Right atrium auricular region (tissue), 2 donors: ENCODE measurements at regions not wholly inside any gene's neighbourhood (a gene's known extent, or its start where the extent isn't known, plus 50 kb on each side); places are given as distances from the start of the nearest gene placed in this dataset.
"Not testable (repeated sequence)": the region's sequence is repeated elsewhere in the genome, so short reads cannot be mapped to it uniquely, and the experiment has no call there.

Source experiments
- DNase-seq: peaks from one replicate; pipeline ENCODE4 v3.0.0-alpha.2; 2019; ENCODE audit warnings: low spot score
- H3K27ac ChIP-seq, 2 donors: fragments of 200-600 bp; sonication (generic); 1 replicate in 1 of 2; 2 replicates in 1 of 2; pipeline ENCODE4 v1.5.1; 2016 to 2019
- H3K27me3 ChIP-seq, 2 donors: fragments of 200-600 bp; sonication (generic); one replicate each; pipeline versions ENCODE4 v1.5.1 to v1.6.0; 2017 to 2019
- H3K36me3 ChIP-seq: fragments of 200-600 bp; sonication (generic); one replicate; pipeline ENCODE4 v1.5.1; 2016
- H3K4me1 ChIP-seq, 2 donors: fragments of 200-600 bp; sonication (generic); one replicate each; pipeline versions ENCODE4 v1.5.1 to v1.6.0; 2017 to 2019
- H3K4me3 ChIP-seq, 2 donors: fragments of 200-600 bp; sonication (generic); 1 replicate in 1 of 2; 2 replicates in 1 of 2; pipeline ENCODE4 v1.5.1; 2017 to 2019; ENCODE audit warnings: mild to moderate bottlenecking in 1 of 2, moderate library complexity in 1 of 2
- H3K9me3 ChIP-seq, 2 donors: fragments of 200-600 bp; sonication (generic); one replicate each; pipeline ENCODE4 v1.5.1; 2019
- CTCF ChIP-seq, 2 donors: fragments of 200-600 bp; sonication (generic); IDR thresholded peaks; one replicate each; pipeline ENCODE4 v1.5.1; 2019; ENCODE audit warnings: antibody characterized with exemption in 2 of 2

- no peaks in the 10 kb centered on the region for H3K36me3 ChIP-seq
- no peak overlapping the region for H3K27ac ChIP-seq
- H3K4me1 ChIP-seq = no peaks in the 10 kb centered on the region
- H3K27me3 ChIP-seq = no peaks in the 10 kb centered on the region
- no peaks in the 10 kb centered on the region for H3K9me3 ChIP-seq
- no peak overlapping the region for H3K4me3 ChIP-seq
- TF ChIP-seq CTCF (IDR thresholded peaks at IDR 0.05) = no peak
- DNase-seq = no peak
Observed at GRCh38 chr6:69542494-69542893, 254.3 kb downstream of the LMBRD1 start.

- no peak overlapping the region for H3K4me3 ChIP-seq
- no peak for DNase-seq
- no peak overlapping the region for H3K27ac ChIP-seq
- no peaks in the 10 kb centered on the region for H3K36me3 ChIP-seq
- H3K27me3 ChIP-seq = no peaks in the 10 kb centered on the region
- no peak for TF ChIP-seq CTCF (IDR thresholded peaks at IDR 0.05)
- H3K9me3 ChIP-seq = no peaks in the 10 kb centered on the region
- H3K4me1 ChIP-seq = no peaks in the 10 kb centered on the region
Observed at GRCh38 chr6:69527921-69528476, 268.8 kb downstream of the LMBRD1 start.

- not testable (repeated sequence) for DNase-seq, H3K4me3 ChIP-seq, H3K36me3 ChIP-seq, H3K4me1 ChIP-seq, H3K9me3 ChIP-seq, H3K27ac ChIP-seq, H3K27me3 ChIP-seq
Observed at GRCh38 chr6:69515480-69515879, 281.3 kb downstream of the LMBRD1 start.

- Histone ChIP-seq H3K27me3 (no peaks in the 10 kb centered on the region), H3K9me3 (peaks cover 0 to 10% of the 10 kb centered on the region in 2 donors), H3K4me3 (no peak overlapping the region), H3K36me3 (no peaks in the 10 kb centered on the region), H3K27ac (no peak overlapping the region), H3K4me1 (no peaks in the 10 kb centered on the region)
- TF ChIP-seq CTCF (IDR thresholded peaks at IDR 0.05) = no peak
- no peak for DNase-seq
Observed at GRCh38 chr6:69494595-69494994, 302.2 kb downstream of the LMBRD1 start.

GRCh38 chr6:69489970-69490369, 306.8 kb downstream of the LMBRD1 start:
- H3K9me3 ChIP-seq = peaks cover 0 to 28% of the 10 kb centered on the region in 2 donors
- no peak overlapping the region for H3K27ac ChIP-seq
- H3K36me3 ChIP-seq = no peaks in the 10 kb centered on the region
- no peaks in the 10 kb centered on the region for H3K27me3 ChIP-seq
- no peak overlapping the region for H3K4me3 ChIP-seq
- H3K4me1 ChIP-seq = no peaks in the 10 kb centered on the region
- DNase-seq = no peak
- no peak for TF ChIP-seq CTCF (IDR thresholded peaks at IDR 0.05)

GRCh38 chr6:69487688-69488087, 309.1 kb downstream of the LMBRD1 start:
- H3K27me3 ChIP-seq = no peaks in the 10 kb centered on the region
- no peaks in the 10 kb centered on the region for H3K4me1 ChIP-seq
- H3K9me3 ChIP-seq = peaks cover 0 to 21% of the 10 kb centered on the region in 2 donors
- no peak overlapping the region for H3K27ac ChIP-seq
- DNase-seq = no peak
- TF ChIP-seq CTCF (IDR thresholded peaks at IDR 0.05) = no peak
- H3K4me3 ChIP-seq = no peak overlapping the region
- H3K36me3 ChIP-seq = no peaks in the 10 kb centered on the region
